Cardiac septum (tissue), 1 donor: ENCODE measurements at regions not wholly inside any gene's neighbourhood (a gene's known extent, or its start where the extent isn't known, plus 50 kb on each side); places are given as distances from the start of the nearest gene placed in this dataset.
"Not testable (repeated sequence)": the region's sequence is repeated elsewhere in the genome, so short reads cannot be mapped to it uniquely, and the experiment has no call there.

Experiments
- DNase-seq: peaks from one replicate; pipeline ENCODE4 v3.0.0-alpha.2; 2020; ENCODE audit warnings: low spot score
- intact Hi-C: fragments of 100-400 bp; cut with DNase I; formaldehyde crosslinking; loops from one replicate; pipeline ENCODE4 v1.14.0; 2022
- donor health status: DM: no; HTN: no; CAD: no.

GRCh38 chr2:121065239-121065638, 219.8 kb downstream of the TFCP2L1 start:
- DNase-seq, result no peak
- intact Hi-C loops, result no loop called here

GRCh38 chr2:121066526-121066925, 218.5 kb downstream of the TFCP2L1 start:
- no peak for DNase-seq
- intact Hi-C loops, result no loop called here

DNA sequence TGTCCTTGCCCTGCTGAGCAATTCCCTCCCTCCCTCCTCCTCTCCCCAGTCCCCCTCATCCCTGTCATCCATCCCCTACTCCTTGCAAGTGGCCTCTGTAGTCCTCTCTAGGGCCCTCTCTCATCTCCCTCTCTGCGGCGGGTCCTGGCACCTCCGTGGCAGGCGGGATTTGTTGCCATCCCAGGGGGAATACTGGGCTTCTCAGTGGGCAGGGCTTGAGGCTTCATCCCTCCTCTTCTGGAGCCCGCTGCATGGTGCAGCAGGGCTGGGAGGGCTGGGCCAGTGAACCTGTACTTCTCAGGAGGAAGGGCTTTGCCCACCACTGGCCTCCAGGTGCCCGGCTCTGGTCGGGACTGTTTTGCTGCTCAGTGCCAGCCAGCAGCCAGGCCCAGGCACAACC, 216.2 kb downstream of the TFCP2L1 start:
- intact Hi-C loops, result no loop called here
- DNase-seq, result no peak

DNA sequence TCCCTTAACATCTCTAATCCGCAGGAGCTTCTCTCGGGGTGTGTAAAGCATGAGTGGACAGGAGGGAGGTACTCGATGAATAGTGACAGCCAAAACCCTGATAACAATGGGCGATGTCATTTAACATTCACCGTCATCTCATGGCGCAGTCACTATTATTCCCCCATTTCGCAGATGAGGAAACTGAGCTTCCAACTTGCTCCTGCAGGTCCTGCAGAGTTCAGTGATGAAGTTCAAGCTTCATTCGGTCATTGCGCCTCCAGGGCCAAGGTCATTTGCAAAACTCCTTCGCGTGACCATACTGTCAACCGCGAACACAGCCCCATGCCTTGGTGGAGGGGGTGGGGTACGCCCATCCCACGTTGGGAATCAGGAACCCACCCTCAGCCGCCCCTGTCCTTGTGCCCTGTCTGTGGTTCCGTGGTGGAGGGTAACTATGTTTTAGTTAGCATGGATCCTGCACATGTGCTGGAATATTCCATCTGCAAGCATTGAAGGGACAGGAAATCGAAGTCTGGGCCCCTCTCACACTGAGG, 215.5 kb downstream of the TFCP2L1 start:
- intact Hi-C loops, result no loop called here
- DNase-seq, result no peak

DNA sequence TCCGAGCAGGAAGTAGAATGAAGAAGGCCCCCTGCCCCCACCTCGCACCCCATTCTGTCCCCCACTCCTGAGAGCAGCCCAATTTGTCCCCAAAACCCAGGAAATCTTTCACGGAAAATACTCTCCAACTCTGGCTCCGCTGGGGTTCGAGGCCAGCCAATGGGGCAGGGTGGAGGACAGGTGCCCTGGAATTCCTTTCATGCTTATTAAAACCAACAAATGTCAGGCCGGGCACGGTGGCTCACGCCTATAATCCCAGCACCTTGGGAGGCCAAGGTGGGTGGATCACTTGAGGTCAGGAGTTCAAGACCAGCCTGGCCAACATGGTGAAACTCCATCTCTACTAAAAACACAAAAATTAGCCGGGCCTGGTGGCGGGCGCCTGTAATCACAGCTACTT, 214.9 kb downstream of the TFCP2L1 start:
- not testable (repeated sequence) for DNase-seq
- intact Hi-C loops, result loop anchor here (5.0 to 10.0 kb wide), 3 partner anchors 148 to 725 kb away; partner anchors contain the start of genes GLI2 and INHBB

GRCh38 chr2:121071034-121071504, 213.9 kb downstream of the TFCP2L1 start:
- peak; percentile 84 for DNase-seq
- intact Hi-C loops, result loop anchor here (1.0 to 10.0 kb wide), 4 partner anchors 149 to 726 kb away; partner anchors contain the start of genes GLI2 and INHBB

DNA sequence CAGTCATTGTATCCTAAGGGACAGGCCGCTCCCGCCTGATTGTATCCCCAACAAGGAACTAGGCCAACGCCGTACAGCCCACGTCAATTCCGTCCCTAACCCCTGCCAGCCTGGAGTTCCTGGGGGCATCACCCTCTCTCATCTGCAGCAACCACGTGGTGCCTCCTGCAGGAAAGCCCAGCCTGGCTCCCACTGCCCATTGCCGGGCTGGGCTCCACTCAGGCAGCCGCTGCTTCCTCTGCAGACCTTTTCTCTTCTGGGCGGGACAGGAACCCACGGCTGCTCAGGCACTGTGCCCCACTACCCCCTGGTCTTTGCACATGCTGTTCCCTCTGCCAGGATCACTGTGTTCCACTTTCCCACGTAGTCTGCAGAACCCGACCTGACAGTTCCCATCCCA, 212.2 kb downstream of the TFCP2L1 start:
- intact Hi-C loops, result loop anchor here (5.0 to 10.0 kb wide), 3 partner anchors 150 to 728 kb away; partner anchors contain the start of genes GLI2 and INHBB
- no peak for DNase-seq

DNA sequence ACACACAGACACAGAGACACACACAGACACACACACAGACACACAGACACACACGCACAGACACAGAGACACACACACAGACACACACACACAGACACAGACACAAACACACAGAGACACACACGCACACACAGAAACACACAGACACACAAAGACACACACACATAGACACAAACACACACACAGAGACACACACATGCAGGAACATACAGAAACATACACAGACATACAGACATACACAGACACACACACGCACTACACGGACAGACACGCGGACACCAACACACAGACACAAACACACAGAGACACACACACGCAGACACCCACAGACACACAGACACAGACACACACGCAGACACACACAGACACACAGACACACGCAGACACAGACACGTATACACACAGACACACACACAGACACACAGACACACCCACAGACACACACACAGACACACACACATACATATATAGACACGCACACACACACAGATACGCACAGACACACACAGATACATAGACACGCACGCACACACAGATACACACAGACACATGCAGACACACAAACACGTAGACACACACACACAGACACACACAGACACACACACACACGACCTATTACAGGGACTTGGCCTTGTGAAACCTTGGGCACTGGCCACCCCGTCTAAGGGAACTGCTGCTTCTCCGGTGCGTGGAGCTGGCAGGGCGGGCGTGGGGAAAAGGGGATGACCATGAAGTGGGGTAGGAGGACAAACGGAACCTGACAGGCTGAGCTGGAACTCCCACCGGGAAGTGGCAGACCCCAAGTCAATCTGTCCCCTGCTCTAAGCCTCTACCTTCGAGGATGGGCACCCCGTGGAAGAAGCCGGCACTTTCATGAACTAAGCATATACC, 211.4 kb downstream of the TFCP2L1 start:
- no peak for DNase-seq
- intact Hi-C loops, result loop anchor here (5.0 to 10.0 kb wide), 3 partner anchors 151 to 729 kb away; partner anchors contain the start of genes GLI2 and INHBB

DNA sequence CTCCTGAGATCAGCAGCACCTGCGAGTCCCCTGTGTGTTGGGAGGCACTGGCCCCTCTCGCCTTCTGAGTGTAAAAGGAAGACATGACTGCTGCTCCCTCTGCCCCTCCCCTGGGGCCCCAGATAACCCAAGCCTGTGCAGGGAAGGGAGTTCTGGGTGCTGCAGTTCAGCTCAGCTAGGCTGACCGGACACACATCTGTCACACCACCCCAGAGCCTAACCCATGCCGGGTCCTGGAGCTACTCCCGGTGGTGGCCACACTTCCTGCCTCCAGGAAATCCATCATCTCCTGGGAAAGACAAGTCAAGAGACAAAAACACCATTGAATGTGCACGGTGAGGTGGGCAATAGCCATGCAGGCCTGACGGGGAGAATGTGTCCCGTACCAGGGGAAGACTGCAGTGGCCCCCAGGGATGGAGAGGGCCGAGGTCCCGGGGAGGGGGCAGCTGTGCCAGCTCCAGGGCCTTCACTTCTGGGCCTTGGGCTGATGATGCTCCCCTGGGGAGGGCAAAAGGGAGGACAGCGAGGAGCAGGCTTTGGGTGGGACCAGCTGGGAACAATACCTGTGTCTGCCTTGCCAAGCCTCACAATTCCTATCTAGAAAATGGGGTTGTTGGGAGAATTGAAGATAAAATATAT, 210.6 kb downstream of the TFCP2L1 start:
- no peak for DNase-seq
- intact Hi-C loops, result loop anchor here (5.0 to 10.0 kb wide), 3 partner anchors 152 to 730 kb away; partner anchors contain the start of genes GLI2 and INHBB

GRCh38 chr2:121075006-121075551, 209.9 kb downstream of the TFCP2L1 start:
- intact Hi-C loops, result loop anchor here (10.0 kb wide), 1 partner anchor 730 kb away; the partner anchor contains the start of gene INHBB
- no peak for DNase-seq

GRCh38 chr2:121075641-121076497, 209.1 kb downstream of the TFCP2L1 start:
- no peak for DNase-seq
- intact Hi-C loops, result loop anchor here (10.0 kb wide), 1 partner anchor 731 kb away; the partner anchor contains the start of gene INHBB

DNA sequence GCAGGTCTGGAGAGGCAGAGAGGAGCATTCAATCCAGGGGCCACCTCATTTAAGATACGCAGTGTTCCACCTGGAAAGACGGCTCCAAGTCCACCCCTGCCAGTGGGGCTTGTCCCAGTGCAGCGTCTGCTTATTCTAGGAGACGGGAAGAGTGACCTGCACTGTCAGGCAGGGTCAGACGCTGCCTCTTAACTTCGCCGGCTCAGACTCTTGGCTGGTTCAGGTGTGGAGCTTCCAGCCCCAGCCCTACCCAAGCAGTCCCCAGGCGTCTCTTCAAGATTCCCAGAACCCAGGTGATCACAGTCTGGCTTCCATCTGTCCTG, 208.5 kb downstream of the TFCP2L1 start:
- intact Hi-C loops, result loop anchor here (10.0 kb wide), 1 partner anchor 732 kb away; the partner anchor contains the start of gene INHBB

DNA sequence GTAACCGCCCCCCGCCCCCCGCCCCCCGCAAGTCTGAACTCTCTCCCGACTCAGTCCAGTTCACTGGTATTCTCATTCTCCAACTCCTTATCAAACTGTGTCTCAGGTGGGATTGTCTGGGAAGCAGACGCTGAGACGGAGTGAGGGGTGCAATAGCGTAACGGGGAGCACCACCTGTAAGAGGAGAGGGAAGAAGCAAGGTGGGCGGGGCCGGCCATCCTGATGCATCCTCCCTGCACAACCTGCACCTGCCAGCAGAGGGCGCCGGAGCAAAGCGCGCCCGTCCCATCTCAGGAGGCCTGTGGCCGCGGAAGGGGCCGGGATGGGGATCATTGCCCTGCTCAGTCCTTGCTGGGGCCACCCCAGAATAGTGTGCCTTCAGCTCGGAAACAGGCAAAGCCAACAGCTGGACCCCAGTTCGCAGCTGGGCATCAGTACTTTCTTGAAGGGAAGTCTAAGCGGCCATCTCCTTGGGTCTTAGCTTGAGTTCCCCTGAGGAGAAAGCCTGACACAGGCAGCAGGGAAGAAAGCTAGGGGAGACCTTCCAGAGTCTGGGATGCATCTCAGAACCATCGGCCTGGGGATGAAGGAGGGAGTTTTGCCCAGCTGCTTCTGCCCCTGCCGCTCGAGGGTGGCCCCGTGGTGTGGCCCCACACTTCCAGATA, 208.0 kb downstream of the TFCP2L1 start:
- peak; percentile 90 for DNase-seq
- intact Hi-C loops, result loop anchor here (10.0 kb wide), 1 partner anchor 732 kb away; the partner anchor contains the start of gene INHBB

More for the DNA sequence above, 208.5 kb downstream of the TFCP2L1 start:
- DNase-seq, result no peak

- intact Hi-C loops, result loop anchor here (10.0 kb wide), 1 partner anchor 734 kb away; the partner anchor contains the start of gene INHBB
- DNase-seq, result no peak
Measured at GRCh38 chr2:121078899-121079298, 206.1 kb downstream of the TFCP2L1 start.

- no peak for DNase-seq
- intact Hi-C loops, result loop anchor here (2.0 kb wide), 1 partner anchor 385 kb away; no protein-coding TSS in a partner anchor
Measured at GRCh38 chr2:121080013-121080772, 204.8 kb downstream of the TFCP2L1 start.

DNA sequence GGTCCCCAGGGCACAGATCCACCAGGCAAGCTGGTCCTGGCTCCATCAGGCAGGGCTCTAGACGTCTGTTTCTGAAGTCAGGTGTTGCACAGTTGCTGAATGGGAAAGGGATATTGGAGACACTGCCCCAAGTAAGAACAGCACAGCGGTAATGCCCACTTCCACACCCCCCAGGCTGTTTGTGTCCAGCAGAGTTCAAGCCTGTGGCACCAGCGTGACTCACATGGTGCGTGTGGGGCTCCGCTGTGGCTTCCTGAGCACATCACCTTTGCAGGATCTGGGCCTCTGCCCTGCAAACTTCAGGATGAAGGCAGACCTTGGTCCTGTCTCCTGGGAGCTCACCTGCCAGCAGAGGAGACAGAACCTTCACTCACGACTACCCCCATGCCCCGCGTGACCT, 203.3 kb downstream of the TFCP2L1 start:
- intact Hi-C loops, result loop anchor here (2.0 kb wide), 1 partner anchor 387 kb away; no protein-coding TSS in a partner anchor
- DNase-seq, result no peak

GRCh38 chr2:121082191-121082590, 202.8 kb downstream of the TFCP2L1 start:
- intact Hi-C loops, result no loop called here
- DNase-seq, result no peak
